HepG2 (cell line): ENCODE measurements at regions not wholly inside any gene's neighbourhood (a gene's known extent, or its start where the extent isn't known, plus 50 kb on each side); places are given as distances from the start of the nearest gene placed in this dataset.

Source experiments
- ATAC-seq: fragments of 200-7000 bp; cut with Tn5 transposase; 3 replicates; pipeline ENCODE4 v1.9.1; 2020; ENCODE audit warnings: mild to moderate bottlenecking, moderate library complexity
- BruUV-seq: library from RNA; stranded (reverse); fragments of 400-500 nt; replicated peaks from 2 replicates; lab custom pipeline; 2021; lab: Mats Ljungman, UMichigan
- CTCF ChIA-PET: fragments of 300-600 bp; formaldehyde crosslinking; extraction: SDS; loops from one replicate; lab custom pipeline; 2021; ENCODE audit warnings: low total read pairs, inconsistent platforms, low intra/inter-chr PET ratio; lab: Yijun Ruan, JAX
- POLR2A ChIA-PET: fragments of 350-600 bp; sonication (Branson Sonifier 250); formaldehyde crosslinking; loops from one replicate; lab custom pipeline; 2020; ENCODE audit warnings: antibody characterized with exemption, inconsistent platforms; lab: Yijun Ruan, JAX
- DNase-seq: peaks from one replicate; pipeline ENCODE4 v3.0.0-alpha.2; 2015; ENCODE audit warnings: low spot score
- FAIRE-seq: peaks from 3 replicates; lab custom pipeline; 2011; peaks lifted over from hg19 to GRCh38; lab: Jason Lieb, UNC
- H2AFZ ChIP-seq: one replicate; pipeline ENCODE4 v1.6.1; 2011; ENCODE audit warnings: low read length, inconsistent platforms
- H3K27ac ChIP-seq: fragments of 300-600 bp; 3 replicates; pipeline ENCODE4 v1.8.0; 2011; ENCODE audit warnings: mixed run types, mild to moderate bottlenecking, mixed read lengths, low read length, inconsistent platforms; ENCODE audit not compliant: insufficient read depth; ENCODE audit errors: extremely low read length
- H3K27me3 ChIP-seq, 2 experiments: fragments of 200-600 bp in 1 of 2; 2 replicates in 1 of 2; 3 replicates in 1 of 2; pipeline versions ENCODE4 v1.6.0 to v1.8.0; 2011; ENCODE audit warnings: low read length in 2 of 2, mild to moderate bottlenecking in 2 of 2, moderate library complexity in 2 of 2, inconsistent platforms in 1 of 2; ENCODE audit not compliant: insufficient read depth in 2 of 2, control insufficient read depth in 1 of 2
- H3K36me3 ChIP-seq, 2 experiments: fragments of 200-600 bp in 1 of 2; replicated peaks in 1 of 2; 2 replicates in 1 of 2; 3 replicates in 1 of 2; pipeline versions ENCODE4 v1.5.1 to v1.8.0; 2011; ENCODE audit warnings: low read length in 2 of 2, inconsistent platforms in 1 of 2; ENCODE audit not compliant: insufficient read depth in 2 of 2, control insufficient read depth in 1 of 2
- H3K4me1 ChIP-seq: 2 replicates; pipeline ENCODE4 v1.5.1; 2012; ENCODE audit warnings: low read length, inconsistent platforms; ENCODE audit not compliant: insufficient read depth
- H3K4me2 ChIP-seq: 2 replicates; pipeline ENCODE4 v1.6.0; 2011; ENCODE audit warnings: low read depth, low read length, inconsistent platforms
- H3K4me3 ChIP-seq, 3 experiments: fragments of 200-600 bp in 1 of 3; sonication (generic), shearing (Covaris generic) in 1 of 3; replicated peaks in 1 of 3; 2 replicates each; pipeline ENCODE4 v1.5.1; 2011 to 2016; ENCODE audit warnings: low read length in 3 of 3, inconsistent platforms in 2 of 3, low read depth in 2 of 3, mild to moderate bottlenecking in 2 of 3, control low read depth in 1 of 3, mixed read lengths in 1 of 3; ENCODE audit not compliant: insufficient read depth in 1 of 3
- H3K79me2 ChIP-seq: one replicate; pipeline ENCODE4 v1.6.1; 2011; ENCODE audit warnings: low read length, inconsistent platforms; ENCODE audit not compliant: insufficient read depth
- H3K9ac ChIP-seq: 2 replicates; pipeline ENCODE4 v1.6.0; 2011; ENCODE audit warnings: mild to moderate bottlenecking, low read depth, low read length, inconsistent platforms; ENCODE audit not compliant: insufficient read depth
- H3K9me3 ChIP-seq: 2 replicates; pipeline ENCODE4 v1.5.1; 2012; ENCODE audit warnings: mild to moderate bottlenecking, low read length
- H4K20me1 ChIP-seq: 2 replicates; pipeline ENCODE4 v1.6.0; 2011; ENCODE audit warnings: inconsistent platforms, mild to moderate bottlenecking, low read length, moderate library complexity; ENCODE audit not compliant: insufficient read depth
- E2F1 ChIP-seq: sonication (generic); formaldehyde crosslinking; IDR thresholded peaks from 2 replicates; pipeline ENCODE4 v1.5.0; 2020; ENCODE audit warnings: missing genetic modification reagents
- EED ChIP-seq: sonication (generic); formaldehyde crosslinking; IDR thresholded peaks from 2 replicates; pipeline ENCODE4 v1.5.0; 2020; ENCODE audit warnings: mild to moderate bottlenecking, missing genetic modification reagents
- KDM1A ChIP-seq: IDR thresholded peaks from 2 replicates; pipeline ENCODE4 v1.6.1; 2016; ENCODE audit warnings: missing compliant biosample characterization
- KDM3A ChIP-seq: IDR thresholded peaks from 2 replicates; pipeline ENCODE4 v1.6.1; 2018; ENCODE audit warnings: low read depth, missing compliant biosample characterization
- MTA3 ChIP-seq: sonication (generic); formaldehyde crosslinking; IDR thresholded peaks from 2 replicates; pipeline ENCODE4 v1.4.0; 2020; ENCODE audit warnings: missing genetic modification reagents
- MYNN ChIP-seq: sonication (generic); formaldehyde crosslinking; IDR thresholded peaks from 2 replicates; pipeline ENCODE4 v1.4.0; 2020; ENCODE audit warnings: mild to moderate bottlenecking, low read depth, missing genetic modification reagents
- YY1 ChIP-seq: IDR thresholded peaks from 2 replicates; pipeline ENCODE4 v1.6.1; 2011; ENCODE audit warnings: low read length, low read depth, moderate library complexity, mild to moderate bottlenecking; ENCODE audit not compliant: insufficient read depth, insufficient replicate concordance
- ZNF180 ChIP-seq: sonication (generic); formaldehyde crosslinking; IDR thresholded peaks from 2 replicates; pipeline ENCODE4 v1.4.0; 2020; ENCODE audit warnings: low read depth, missing genetic modification reagents, borderline replicate concordance
- ZNF264 ChIP-seq: sonication (generic); formaldehyde crosslinking; IDR thresholded peaks from 2 replicates; pipeline ENCODE4 v1.4.0; 2020; ENCODE audit warnings: missing genetic modification reagents
- ZNF326 ChIP-seq: sonication (generic); formaldehyde crosslinking; IDR thresholded peaks from 2 replicates; pipeline ENCODE4 v1.4.0; 2020; ENCODE audit warnings: missing genetic modification reagents, borderline replicate concordance
- ZNF761 ChIP-seq: sonication (generic); formaldehyde crosslinking; conservative IDR thresholded peaks from 2 replicates; pipeline ENCODE4 v1.4.0; 2020; ENCODE audit warnings: mild to moderate bottlenecking, missing genetic modification reagents
- ZNF883 ChIP-seq: sonication (generic); formaldehyde crosslinking; IDR thresholded peaks from 2 replicates; pipeline ENCODE4 v1.5.1; 2020; ENCODE audit warnings: mild to moderate bottlenecking, missing genetic modification reagents; ENCODE audit errors: not compliant biosample characterization
- WGBS: methylation state at CpG from one replicate; pipeline ENCODE4 v1.1.6; 2017; ENCODE audit warnings: low lambda C conversion rate; 5-methylcytosine and 5-hydroxymethylcytosine counted together
- in situ Hi-C: cut with HindIII; loops from 2 replicates; pipeline ENCODE4 v1.10.0; 2017; ENCODE audit warnings: low pct_unique_long_range_greater_than_20kb; ENCODE audit not compliant: extremely low pct_ligation_motif_present
- intact Hi-C: fragments of 100-400 bp; cut with micrococcal nuclease; formaldehyde crosslinking; loops from one replicate; pipeline ENCODE4 v1.10.0; 2022; ENCODE audit not compliant: unreplicated experiment
- TF ChIP-seq, protein P1 (sequence below): sonication (generic); formaldehyde crosslinking; IDR thresholded peaks from 2 replicates; pipeline ENCODE4 v1.4.0; 2020; ENCODE audit warnings: missing genetic modification reagents

GRCh38 chr6:113281431-113281830 lies 575.7 kb upstream of the MARCKS start:
- Histone ChIP-seq H3K9me3 (no peaks in the 10 kb centered on the region), H3K9ac (no peak overlapping the region), H2AFZ (no peak overlapping the region), H3K4me1 (no peaks in the 10 kb centered on the region), H3K27ac (no peak overlapping the region), H4K20me1 (no peaks in the 10 kb centered on the region), H3K27me3 (no peaks in the 10 kb centered on the region), H3K4me2 (no peak overlapping the region), H3K4me3 (no peak overlapping the region), H3K36me3 (no peaks in the 10 kb centered on the region), H3K79me2 (no peaks in the 10 kb centered on the region)
- intact Hi-C loops = no loop called here
- no TSS peak for BruUV-seq
- FAIRE-seq (no peak), ATAC-seq (no peak), DNase-seq (no peak)
- ChIA-PET POLR2A (no interaction called here), CTCF (no interaction called here)
- TF ChIP-seq MYNN = no peak
- no peak for TF ChIP-seq ZNF326
- no peak for TF ChIP-seq YY1
- no peak for TF ChIP-seq MTA3 (CRISPR knock-in tag)
- no peak for TF ChIP-seq EED (CRISPR knock-in tag)
- TF ChIP-seq, protein P1, sequence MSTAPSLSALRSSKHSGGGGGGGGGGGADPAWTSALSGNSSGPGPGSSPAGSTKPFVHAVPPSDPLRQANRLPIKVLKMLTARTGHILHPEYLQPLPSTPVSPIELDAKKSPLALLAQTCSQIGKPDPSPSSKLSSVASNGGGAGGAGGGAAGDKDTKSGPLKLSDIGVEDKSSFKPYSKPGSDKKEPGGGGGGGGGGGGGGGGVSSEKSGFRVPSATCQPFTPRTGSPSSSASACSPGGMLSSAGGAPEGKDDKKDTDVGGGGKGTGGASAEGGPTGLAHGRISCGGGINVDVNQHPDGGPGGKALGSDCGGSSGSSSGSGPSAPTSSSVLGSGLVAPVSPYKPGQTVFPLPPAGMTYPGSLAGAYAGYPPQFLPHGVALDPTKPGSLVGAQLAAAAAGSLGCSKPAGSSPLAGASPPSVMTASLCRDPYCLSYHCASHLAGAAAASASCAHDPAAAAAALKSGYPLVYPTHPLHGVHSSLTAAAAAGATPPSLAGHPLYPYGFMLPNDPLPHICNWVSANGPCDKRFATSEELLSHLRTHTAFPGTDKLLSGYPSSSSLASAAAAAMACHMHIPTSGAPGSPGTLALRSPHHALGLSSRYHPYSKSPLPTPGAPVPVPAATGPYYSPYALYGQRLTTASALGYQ (CRISPR knock-in tag) = no peak
- no peak for TF ChIP-seq ZNF264 (CRISPR knock-in tag)
- no peak for TF ChIP-seq E2F1 (CRISPR knock-in tag)
- no peak for TF ChIP-seq ZNF180 (CRISPR knock-in tag)
- TF ChIP-seq ZNF761 (CRISPR knock-in tag) = no peak
- no peak for TF ChIP-seq ZNF883 (CRISPR knock-in tag)
- TF ChIP-seq KDM1A = no peak
- no peak for TF ChIP-seq KDM3A (CRISPR knock-in tag)
- 88% methylated on average over 1 of the region's 1 CpG for WGBS
- in situ Hi-C loops = no loop called here
